Trophoblast cell (in vitro differentiated cells and primary cell): ENCODE measurements at regions not wholly inside any gene's neighbourhood (a gene's known extent, or its start where the extent isn't known, plus 50 kb on each side); places are given as distances from the start of the nearest gene placed in this dataset.

Source experiments
- DNase-seq, 2 donors: peaks; one replicate each; pipeline ENCODE4 v3.0.0-alpha.2; 2016
- H2AFZ ChIP-seq: 2 replicates; pipeline ENCODE4 v1.6.1; 2013; ENCODE audit warnings: low read length, moderate library complexity, mild to moderate bottlenecking; ENCODE audit not compliant: insufficient read depth, poor library complexity
- H2AK5ac ChIP-seq: 2 replicates; pipeline ENCODE4 v1.6.1; 2013; ENCODE audit warnings: mild to moderate bottlenecking, low read length
- H2BK120ac ChIP-seq: 2 replicates; pipeline ENCODE4 v1.6.1; 2013; ENCODE audit warnings: low read length, mild to moderate bottlenecking, moderate library complexity; ENCODE audit not compliant: insufficient read depth, poor library complexity
- H2BK12ac ChIP-seq: 2 replicates; pipeline ENCODE4 v1.6.1; 2013; ENCODE audit warnings: mild to moderate bottlenecking, low read length, moderate library complexity
- H2BK5ac ChIP-seq: 2 replicates; pipeline ENCODE4 v1.6.1; 2013; ENCODE audit warnings: low read length, low read depth, moderate library complexity, mild to moderate bottlenecking; ENCODE audit not compliant: poor library complexity
- H3K14ac ChIP-seq: 2 replicates; pipeline ENCODE4 v1.6.1; 2013; ENCODE audit warnings: mild to moderate bottlenecking, low read length
- H3K18ac ChIP-seq: 2 replicates; pipeline ENCODE4 v1.6.1; 2013; ENCODE audit warnings: mild to moderate bottlenecking, low read length
- H3K23ac ChIP-seq: 2 replicates; pipeline ENCODE4 v1.6.1; 2013; ENCODE audit warnings: low read length
- H3K27ac ChIP-seq: 2 replicates; pipeline ENCODE4 v1.5.1; 2013; ENCODE audit warnings: low read depth, mild to moderate bottlenecking, inconsistent platforms, low read length, moderate library complexity
- H3K27me3 ChIP-seq: 2 replicates; pipeline ENCODE4 v1.6.1; 2013; ENCODE audit warnings: inconsistent platforms, mild to moderate bottlenecking, low read length, moderate library complexity; ENCODE audit not compliant: insufficient read depth
- H3K36me3 ChIP-seq, 2 experiments: 1 replicate in 1 of 2; 2 replicates in 1 of 2; pipeline ENCODE4 v1.6.1; 2013; ENCODE audit warnings: low read length in 2 of 2, mild to moderate bottlenecking in 2 of 2, moderate library complexity in 1 of 2; ENCODE audit not compliant: insufficient read depth in 2 of 2, control insufficient read depth in 1 of 2
- H3K4ac ChIP-seq: 2 replicates; pipeline ENCODE4 v1.6.1; 2013; ENCODE audit warnings: low read depth, mild to moderate bottlenecking, low read length, moderate library complexity
- H3K4me1 ChIP-seq, 2 experiments: 1 replicate in 1 of 2; 2 replicates in 1 of 2; pipeline ENCODE4 v1.6.1; 2013; ENCODE audit warnings: low read length in 2 of 2, mild to moderate bottlenecking in 2 of 2, moderate library complexity in 1 of 2; ENCODE audit not compliant: insufficient read depth in 2 of 2, control insufficient read depth in 1 of 2
- H3K4me2 ChIP-seq: 2 replicates; pipeline ENCODE4 v1.6.1; 2013; ENCODE audit warnings: inconsistent platforms, mild to moderate bottlenecking, low read length, moderate library complexity
- H3K4me3 ChIP-seq: 2 replicates; pipeline ENCODE4 v1.5.1; 2013; ENCODE audit warnings: mild to moderate bottlenecking, low read depth, low read length, inconsistent platforms
- H3K79me1 ChIP-seq: one replicate; pipeline ENCODE4 v1.6.1; 2013; ENCODE audit warnings: low read length
- H3K79me2 ChIP-seq: 2 replicates; pipeline ENCODE4 v1.6.1; 2013; ENCODE audit warnings: low read length, mild to moderate bottlenecking; ENCODE audit not compliant: control insufficient read depth, insufficient read depth, poor library complexity
- H3K9ac ChIP-seq: 2 replicates; pipeline ENCODE4 v1.6.1; 2013; ENCODE audit warnings: mild to moderate bottlenecking, low read length
- H3K9me3 ChIP-seq: 2 replicates; pipeline ENCODE4 v1.6.1; 2013; ENCODE audit warnings: low read depth, mild to moderate bottlenecking, control low read depth, inconsistent platforms, low read length; ENCODE audit not compliant: insufficient read depth
- H4K12ac ChIP-seq: 2 replicates; pipeline ENCODE4 v1.6.1; 2013; ENCODE audit warnings: low read depth, mild to moderate bottlenecking, low read length, moderate library complexity
- H4K8ac ChIP-seq: 2 replicates; pipeline ENCODE4 v1.6.1; 2013; ENCODE audit warnings: low read depth, mild to moderate bottlenecking, low read length, moderate library complexity
- H4K91ac ChIP-seq: one replicate; pipeline ENCODE4 v1.6.1; 2013; ENCODE audit warnings: low read depth, mild to moderate bottlenecking, low read length, moderate library complexity
- WGBS: extraction: QIAGEN DNeasy Blood & Tissue Kit; methylation state at CpG from one replicate; pipeline ENCODE4 v1.1.7; 2013; ENCODE audit warnings: missing lambda C conversion rate; ENCODE audit not compliant: insufficient read length, insufficient coverage; ENCODE audit errors: extremely low coverage; 5-methylcytosine and 5-hydroxymethylcytosine counted together

- H3K4me2 ChIP-seq: no peak overlapping the region
- no peaks in the 10 kb centered on the region for H3K27me3 ChIP-seq
- no peaks in the 10 kb centered on the region for H3K9me3 ChIP-seq
- H2AFZ ChIP-seq: no peak overlapping the region
- no peaks in the 10 kb centered on the region for H3K36me3 ChIP-seq
- H3K4me3 ChIP-seq: no peak overlapping the region
- H2AK5ac ChIP-seq: no peak overlapping the region
- no peak overlapping the region for H4K12ac ChIP-seq
- H3K4me1 ChIP-seq: no peaks in the 10 kb centered on the region
- no peak overlapping the region for H2BK5ac ChIP-seq
- no peaks in the 10 kb centered on the region for H3K79me2 ChIP-seq
- H3K4ac ChIP-seq: no peak overlapping the region
- no peak overlapping the region for H2BK12ac ChIP-seq
- DNase-seq: no peak
- no peak overlapping the region for H3K9ac ChIP-seq
- no peak overlapping the region for H3K27ac ChIP-seq
- H3K23ac ChIP-seq: no peak overlapping the region
- H3K14ac ChIP-seq: no peak overlapping the region
- H3K18ac ChIP-seq: no peak overlapping the region
- H4K8ac ChIP-seq: no peak overlapping the region
- no peak overlapping the region for H4K91ac ChIP-seq
- no peaks in the 10 kb centered on the region for H3K79me1 ChIP-seq
- H2BK120ac ChIP-seq: no peak overlapping the region
- no CpG with 5 or more reads among the region's 5 CpGs for WGBS
Measured at GRCh38 chr2:67566958-67567635, 170.0 kb downstream of the ETAA1 start.

GRCh38 chr2:67567886-67568285 is 170.8 kb downstream of the ETAA1 start:
- Histone ChIP-seq H3K36me3 (no peaks in the 10 kb centered on the region), H3K27ac (no peak overlapping the region), H3K4me2 (no peak overlapping the region), H3K18ac (no peak overlapping the region), H4K91ac (no peak overlapping the region), H3K4me3 (no peak overlapping the region), H2BK5ac (no peak overlapping the region), H3K9me3 (no peaks in the 10 kb centered on the region), H3K14ac (no peak overlapping the region), H2AK5ac (no peak overlapping the region), H3K4me1 (no peaks in the 10 kb centered on the region), H4K12ac (no peak overlapping the region), H3K79me2 (no peaks in the 10 kb centered on the region), H3K79me1 (no peaks in the 10 kb centered on the region), H2AFZ (no peak overlapping the region), H3K23ac (no peak overlapping the region), H3K9ac (no peak overlapping the region), H2BK12ac (no peak overlapping the region), H4K8ac (no peak overlapping the region), H3K27me3 (no peaks in the 10 kb centered on the region), H3K4ac (no peak overlapping the region), H2BK120ac (no peak overlapping the region)
- no peak for DNase-seq

- Histone ChIP-seq H2AK5ac (no peak overlapping the region), H4K8ac (no peak overlapping the region), H3K9me3 (no peaks in the 10 kb centered on the region), H3K27ac (no peak overlapping the region), H4K12ac (no peak overlapping the region), H3K14ac (no peak overlapping the region), H3K79me2 (no peaks in the 10 kb centered on the region), H3K27me3 (no peaks in the 10 kb centered on the region), H4K91ac (no peak overlapping the region), H3K4me2 (no peak overlapping the region), H3K4ac (no peak overlapping the region), H3K36me3 (no peaks in the 10 kb centered on the region), H3K4me1 (no peaks in the 10 kb centered on the region), H3K4me3 (no peak overlapping the region), H3K79me1 (no peaks in the 10 kb centered on the region), H2BK120ac (no peak overlapping the region), H3K18ac (no peak overlapping the region), H2BK12ac (no peak overlapping the region), H3K9ac (no peak overlapping the region), H2AFZ (no peak overlapping the region), H2BK5ac (no peak overlapping the region), H3K23ac (no peak overlapping the region)
- no peak for DNase-seq
- WGBS: no CpG with 5 or more reads among the region's 2 CpGs
Measured at GRCh38 chr2:67570611-67571010, 173.5 kb downstream of the ETAA1 start.

- Histone ChIP-seq H3K14ac (no peak overlapping the region), H4K91ac (no peak overlapping the region), H3K9ac (no peak overlapping the region), H3K4ac (no peak overlapping the region), H2BK12ac (no peak overlapping the region), H3K27ac (no peak overlapping the region), H3K23ac (no peak overlapping the region), H2AFZ (no peak overlapping the region), H3K4me1 (no peaks in the 10 kb centered on the region), H3K27me3 (no peaks in the 10 kb centered on the region), H3K4me3 (no peak overlapping the region), H3K36me3 (no peaks in the 10 kb centered on the region), H2AK5ac (no peak overlapping the region), H3K18ac (no peak overlapping the region), H4K8ac (no peak overlapping the region), H3K79me2 (no peaks in the 10 kb centered on the region), H2BK5ac (no peak overlapping the region), H3K4me2 (no peak overlapping the region), H2BK120ac (no peak overlapping the region), H3K9me3 (no peaks in the 10 kb centered on the region), H4K12ac (no peak overlapping the region), H3K79me1 (no peaks in the 10 kb centered on the region)
- no peak for DNase-seq
Measured at GRCh38 chr2:67571785-67572718, 174.9 kb downstream of the ETAA1 start.
